ENCODE measurements at regions not wholly inside any gene's neighbourhood (a gene's known extent, or its start where the extent isn't known, plus 50 kb on each side); places are given as distances from the start of the nearest gene placed in this dataset.

- no peak for DNase-seq
Observed at GRCh38 chrX:150310417-150310816, 52.7 kb upstream of the MAMLD1 start.

DNA sequence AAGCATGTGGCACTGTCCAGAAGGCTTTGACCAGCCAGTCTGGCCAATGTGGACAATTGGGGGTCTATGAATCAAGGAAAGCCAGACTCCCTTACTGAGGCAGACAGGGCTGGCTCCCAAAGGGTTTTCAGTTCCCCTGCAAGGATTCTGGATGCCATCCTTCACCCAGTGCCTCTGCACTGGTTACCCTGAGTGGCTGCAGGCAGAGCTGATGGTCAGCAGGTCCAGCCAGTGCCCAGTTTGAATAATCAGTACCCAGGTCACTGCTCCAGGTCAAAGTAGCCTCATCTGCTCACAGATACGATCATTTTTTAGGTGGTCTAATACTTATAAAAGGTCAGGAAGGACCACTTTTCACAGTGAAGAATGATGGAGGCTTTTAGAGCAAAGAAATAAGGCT, 52.2 kb upstream of the MAMLD1 start:
- DNase-seq: no peak

DNA sequence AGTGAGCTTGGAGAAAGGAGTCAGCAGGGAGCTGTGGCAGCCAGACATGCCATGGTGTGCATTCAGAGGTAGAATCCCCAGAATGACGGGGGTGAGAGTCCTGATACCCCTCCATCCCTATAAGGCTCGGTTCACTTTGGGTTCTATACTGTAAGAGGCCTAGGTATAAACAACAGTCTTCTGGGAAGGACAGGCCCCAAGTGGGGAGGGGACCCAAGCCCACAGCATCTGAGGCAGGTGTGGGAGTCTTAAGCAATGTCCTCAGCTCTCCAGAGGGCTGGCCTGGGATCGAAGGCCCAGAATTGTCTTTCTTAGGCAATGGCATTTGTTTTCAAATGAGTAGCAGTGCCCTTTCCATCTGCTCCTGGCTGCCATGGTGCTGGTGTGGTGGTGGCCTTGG, 50.2 kb upstream of the MAMLD1 start:
- DNase-seq: no peak

Measured in stimulated activated CD4-positive, alpha-beta T cell treated with anti-CD3 and anti-CD28 coated beads, Interleukin-4, amount 100 ng/mL, for 24 hours (primary cell).